SK-N-SH treated with all-trans-retinoic acid at 6 μM for 48 hours (cell line): ENCODE measurements at regions not wholly inside any gene's neighbourhood (a gene's known extent, or its start where the extent isn't known, plus 50 kb on each side); places are given as distances from the start of the nearest gene placed in this dataset.

Source experiments
- ARNTL ChIP-seq: fragments of 450-650 bp; formaldehyde crosslinking; IDR thresholded peaks from 2 replicates; pipeline ENCODE4 v1.5.0; 2020; ENCODE audit warnings: low read depth, mild to moderate bottlenecking, moderate library complexity, borderline replicate concordance
- SNAI2 ChIP-seq: fragments of 250-450 bp; sonication (Bioruptor Pico); IDR thresholded peaks from 2 replicates; pipeline ENCODE4 v1.5.0; 2020; ENCODE audit warnings: mild to moderate bottlenecking, moderate library complexity

- TF ChIP-seq ARNTL (CRISPR knock-in tag): no peak
- TF ChIP-seq SNAI2 (CRISPR knock-in tag): no peak
Measured at GRCh38 chr9:103757062-103757461, 337.0 kb upstream of the SMC2 start.
